HL-60 (cell line): ENCODE measurements at regions not wholly inside any gene's neighbourhood (a gene's known extent, or its start where the extent isn't known, plus 50 kb on each side); places are given as distances from the start of the nearest gene placed in this dataset.

ENCODE experiments used
- DNase-seq, 2 experiments: peaks; one replicate each; pipeline ENCODE4 v3.0.0-alpha.2; 2010 to 2020; ENCODE audit warnings: low read depth in 1 of 2, low spot score in 1 of 2
- H3K27ac ChIP-seq: fragments of 250-450 bp; sonication (Bioruptor Pico); replicated peaks from 2 replicates; pipeline ENCODE4 v1.5.1; 2020; ENCODE audit warnings: mild to moderate bottlenecking, moderate library complexity
- H3K27me3 ChIP-seq: fragments of 250-450 bp; sonication (Bioruptor Pico); 2 replicates; pipeline ENCODE4 v1.5.1; 2021; ENCODE audit warnings: mild to moderate bottlenecking, moderate library complexity; ENCODE audit not compliant: insufficient read depth, poor library complexity, severe bottlenecking
- H3K4me3 ChIP-seq: replicated peaks from 2 replicates; pipeline ENCODE4 v1.5.1; 2011; ENCODE audit warnings: mild to moderate bottlenecking, control low read depth, low read length; ENCODE audit not compliant: insufficient read depth
- CTCF ChIP-seq: IDR thresholded peaks from one replicate; pipeline ENCODE4 v1.5.1; 2011; ENCODE audit warnings: low read length, control low read depth, inconsistent platforms; ENCODE audit not compliant: insufficient read depth
- GABPA ChIP-seq: IDR thresholded peaks from 2 replicates; pipeline ENCODE4 v1.6.1; 2012; ENCODE audit warnings: low read depth
- POLR2AphosphoS5 ChIP-seq: IDR thresholded peaks from 2 replicates; pipeline ENCODE4 v1.6.1; 2012; ENCODE audit warnings: low read depth
- SPI1 ChIP-seq: IDR thresholded peaks from 2 replicates; pipeline ENCODE4 v1.6.1; 2012; ENCODE audit warnings: low read depth, mild to moderate bottlenecking, borderline replicate concordance
- TF ChIP-seq, protein P1 (sequence below): IDR thresholded peaks from 2 replicates; pipeline ENCODE4 v1.6.1; 2012; ENCODE audit warnings: low read depth; ENCODE audit not compliant: insufficient replicate concordance

GRCh38 chr3:80705290-80705689 is 937.5 kb upstream of the ROBO1 start:
- Histone ChIP-seq H3K4me3 (no peak overlapping the region), H3K27me3 (no peaks in the 10 kb centered on the region), H3K27ac (no peak overlapping the region)
- DNase-seq = no peak
- TF ChIP-seq GABPA (no peak), SPI1 (no peak), CTCF (no peak), POLR2AphosphoS5 (no peak)
- TF ChIP-seq, protein P1, sequence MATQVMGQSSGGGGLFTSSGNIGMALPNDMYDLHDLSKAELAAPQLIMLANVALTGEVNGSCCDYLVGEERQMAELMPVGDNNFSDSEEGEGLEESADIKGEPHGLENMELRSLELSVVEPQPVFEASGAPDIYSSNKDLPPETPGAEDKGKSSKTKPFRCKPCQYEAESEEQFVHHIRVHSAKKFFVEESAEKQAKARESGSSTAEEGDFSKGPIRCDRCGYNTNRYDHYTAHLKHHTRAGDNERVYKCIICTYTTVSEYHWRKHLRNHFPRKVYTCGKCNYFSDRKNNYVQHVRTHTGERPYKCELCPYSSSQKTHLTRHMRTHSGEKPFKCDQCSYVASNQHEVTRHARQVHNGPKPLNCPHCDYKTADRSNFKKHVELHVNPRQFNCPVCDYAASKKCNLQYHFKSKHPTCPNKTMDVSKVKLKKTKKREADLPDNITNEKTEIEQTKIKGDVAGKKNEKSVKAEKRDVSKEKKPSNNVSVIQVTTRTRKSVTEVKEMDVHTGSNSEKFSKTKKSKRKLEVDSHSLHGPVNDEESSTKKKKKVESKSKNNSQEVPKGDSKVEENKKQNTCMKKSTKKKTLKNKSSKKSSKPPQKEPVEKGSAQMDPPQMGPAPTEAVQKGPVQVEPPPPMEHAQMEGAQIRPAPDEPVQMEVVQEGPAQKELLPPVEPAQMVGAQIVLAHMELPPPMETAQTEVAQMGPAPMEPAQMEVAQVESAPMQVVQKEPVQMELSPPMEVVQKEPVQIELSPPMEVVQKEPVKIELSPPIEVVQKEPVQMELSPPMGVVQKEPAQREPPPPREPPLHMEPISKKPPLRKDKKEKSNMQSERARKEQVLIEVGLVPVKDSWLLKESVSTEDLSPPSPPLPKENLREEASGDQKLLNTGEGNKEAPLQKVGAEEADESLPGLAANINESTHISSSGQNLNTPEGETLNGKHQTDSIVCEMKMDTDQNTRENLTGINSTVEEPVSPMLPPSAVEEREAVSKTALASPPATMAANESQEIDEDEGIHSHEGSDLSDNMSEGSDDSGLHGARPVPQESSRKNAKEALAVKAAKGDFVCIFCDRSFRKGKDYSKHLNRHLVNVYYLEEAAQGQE = no peak

DNA sequence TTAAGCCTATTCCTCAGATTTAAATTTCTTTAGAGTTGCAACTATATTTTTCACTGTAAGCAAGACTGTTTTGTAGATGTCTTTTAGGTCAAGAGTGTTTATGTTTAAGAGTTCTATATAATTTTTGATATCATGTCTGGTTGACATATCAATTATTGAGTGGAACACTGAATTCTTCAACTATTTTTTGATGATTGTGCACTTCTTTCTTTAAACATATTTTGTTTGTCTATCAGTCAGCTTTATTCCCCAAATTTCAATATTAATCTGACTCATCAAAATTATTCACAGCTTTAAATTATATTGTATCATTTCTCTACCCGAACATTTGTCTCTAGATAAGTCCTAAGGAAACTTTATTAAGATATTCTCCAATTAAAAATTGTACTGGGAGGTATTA is 933.6 kb upstream of the ROBO1 start:
- no peak for TF ChIP-seq CTCF
- TF ChIP-seq SPI1 = no peak
- TF ChIP-seq, protein P1 = no peak
- TF ChIP-seq GABPA = no peak
- TF ChIP-seq POLR2AphosphoS5 = no peak
- Histone ChIP-seq H3K4me3 (no peak overlapping the region), H3K27ac (no peak overlapping the region), H3K27me3 (no peaks in the 10 kb centered on the region)
- DNase-seq = no peak

- H3K27ac ChIP-seq = no peak overlapping the region
- TF ChIP-seq CTCF (no peak), GABPA (no peak), SPI1 (no peak), POLR2AphosphoS5 (no peak)
- TF ChIP-seq, protein P1 = no peak
- no peak overlapping the region for H3K4me3 ChIP-seq
- DNase-seq = no peak
- H3K27me3 ChIP-seq = no peaks in the 10 kb centered on the region
These were observed 929.5 kb upstream of the ROBO1 start for GRCh38 chr3:80697291-80697690.
